ENCODE measurements at regions not wholly inside any gene's neighbourhood (a gene's known extent, or its start where the extent isn't known, plus 50 kb on each side); places are given as distances from the start of the nearest gene placed in this dataset.

DNA sequence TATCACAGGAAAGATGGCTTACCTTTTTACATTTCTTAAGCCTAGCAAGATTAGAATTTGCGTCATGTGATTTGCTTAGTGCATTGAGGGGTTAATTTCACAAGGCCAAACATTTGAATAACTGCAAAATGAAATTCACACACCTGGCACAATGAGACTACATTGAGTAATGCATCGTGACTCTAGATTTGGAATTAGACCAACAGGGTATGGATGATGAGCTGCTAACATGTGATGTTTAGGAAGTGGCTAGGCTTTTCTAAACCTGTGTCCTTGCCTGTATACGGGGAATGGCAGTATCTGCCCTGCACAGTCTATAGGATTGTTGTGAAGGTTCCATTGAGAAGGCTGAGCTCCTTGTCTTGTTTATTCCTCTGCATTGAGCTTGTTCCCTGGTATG, 160.1 kb downstream of the MFSD1 start:
- DNase-seq (ENCODE audit: low read depth in 4 of 4, low spot score in 2 of 4), result no peak

DNA sequence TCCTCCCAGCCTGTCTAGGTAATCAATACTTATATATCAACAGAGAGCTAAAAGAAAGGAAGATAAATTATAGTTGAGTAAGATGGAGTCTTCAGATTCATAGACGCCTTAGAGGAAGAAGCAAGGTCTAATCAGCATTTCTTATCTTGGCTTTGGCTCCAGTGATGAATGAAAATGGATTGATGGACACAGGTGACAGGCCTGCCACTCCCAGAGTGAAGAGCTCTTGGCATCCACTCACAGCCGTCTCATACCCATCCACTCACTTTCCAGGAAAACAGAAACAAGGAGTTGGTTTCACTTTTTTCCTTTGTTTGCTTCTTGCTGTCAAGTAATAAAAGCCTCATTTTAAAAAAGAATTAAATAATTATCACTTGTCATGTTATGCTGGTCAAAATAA, 168.2 kb downstream of the MFSD1 start:
- no peak for DNase-seq (ENCODE audit: low read depth in 4 of 4, low spot score in 2 of 4)

DNA sequence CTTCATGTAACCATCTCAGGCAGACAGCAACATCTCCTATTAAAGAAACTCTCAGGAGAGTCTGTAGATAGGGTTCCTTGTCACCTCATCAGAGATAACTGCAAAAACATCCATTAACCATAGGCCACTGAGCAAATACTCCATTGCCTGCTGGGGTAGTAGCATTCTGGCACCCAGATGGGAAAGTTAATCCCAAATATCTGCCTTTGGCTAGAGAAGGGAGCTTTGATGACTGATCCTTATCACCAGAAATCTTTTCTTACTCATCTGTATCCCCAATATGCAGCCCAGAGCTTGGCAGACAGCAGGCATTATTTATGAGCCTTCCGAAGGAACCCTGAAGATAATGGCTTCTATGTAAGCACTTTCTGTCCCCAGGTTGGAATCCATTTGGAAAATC, 173.1 kb downstream of the MFSD1 start:
- no peak for DNase-seq (ENCODE audit: low read depth in 4 of 4, low spot score in 2 of 4)

DNA sequence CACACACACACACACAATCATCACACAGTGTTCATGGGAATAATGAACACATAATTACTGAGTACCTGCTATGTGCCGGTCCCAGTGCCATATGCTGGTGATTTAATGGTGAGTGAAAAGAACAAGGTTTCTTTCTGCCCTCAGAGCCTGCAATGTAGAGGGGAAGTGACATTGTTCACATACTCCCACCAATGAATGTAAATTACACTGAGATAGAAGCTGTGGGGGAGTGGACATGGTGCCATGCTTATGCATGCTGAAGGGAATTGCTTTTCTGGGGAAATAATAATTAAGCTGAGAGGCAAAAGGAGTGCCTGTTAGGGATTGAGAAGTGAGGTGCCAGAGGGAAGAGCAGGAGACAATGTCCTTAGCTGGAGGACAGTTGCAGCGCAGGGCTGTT, 175.1 kb downstream of the MFSD1 start:
- DNase-seq (ENCODE audit: low read depth in 4 of 4, low spot score in 2 of 4), result peak in 2 of 4 donors; percentile 13 to 20

DNA sequence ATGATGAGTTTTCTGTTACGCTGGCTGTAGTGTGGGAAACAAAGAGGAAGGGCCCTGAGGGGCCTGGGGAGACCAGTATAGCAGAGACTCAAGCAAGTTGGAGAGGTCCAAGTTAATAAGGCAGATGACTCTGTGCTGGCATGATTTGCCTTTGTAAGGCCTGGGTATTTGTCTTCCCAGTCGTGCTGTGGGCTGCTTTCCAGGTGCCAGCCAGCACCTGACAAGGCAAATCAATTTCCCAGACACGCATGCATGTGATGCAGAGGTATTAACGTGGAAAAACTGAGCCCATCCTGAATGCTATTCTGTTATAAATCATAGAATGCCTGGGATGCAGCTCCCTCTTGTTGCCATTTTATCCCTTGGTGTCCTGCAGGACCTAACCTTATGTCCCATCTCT, 175.6 kb downstream of the MFSD1 start:
- no peak for DNase-seq (ENCODE audit: low read depth in 4 of 4, low spot score in 2 of 4)

DNA sequence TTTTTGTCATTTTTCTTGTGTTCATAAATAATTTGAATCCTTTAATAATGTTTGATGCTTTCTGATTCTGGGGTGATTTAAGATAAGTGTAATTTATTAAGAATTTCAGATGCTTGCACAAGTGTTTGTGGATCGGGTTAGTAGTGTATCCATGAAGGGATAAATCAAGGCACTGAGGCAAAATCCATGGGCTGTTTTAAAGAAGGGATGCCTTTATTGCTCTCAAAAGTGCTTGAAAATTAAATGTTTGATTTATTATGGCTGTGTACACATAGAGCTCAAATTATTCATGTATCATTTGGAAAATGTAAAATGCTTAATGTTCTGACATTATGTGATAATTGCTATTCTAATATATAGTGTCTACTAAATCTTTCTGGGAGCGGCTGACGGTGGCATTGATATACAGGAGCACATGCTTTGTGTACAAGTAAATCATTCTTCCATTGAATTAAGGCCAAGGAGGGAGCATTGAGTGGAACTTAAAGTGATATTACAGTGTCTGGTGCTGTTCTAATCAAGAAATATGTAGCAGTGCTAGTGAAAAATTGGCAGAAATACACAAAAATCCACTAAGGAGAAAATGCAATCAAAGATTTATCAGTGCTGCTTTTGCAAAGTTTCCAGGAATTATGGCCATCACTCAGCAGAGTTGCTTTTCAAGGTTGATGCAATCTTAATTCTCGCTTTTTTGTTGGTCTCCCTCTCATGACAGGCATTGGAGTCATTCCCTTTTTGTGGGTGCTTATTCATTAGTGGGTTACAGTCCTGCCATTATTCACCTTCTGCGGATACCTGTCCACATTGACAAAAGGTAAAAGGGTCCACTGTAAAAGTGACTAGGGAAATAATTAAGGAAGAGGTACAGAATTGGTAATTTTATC, 181.6 kb downstream of the MFSD1 start:
- no peak for DNase-seq (ENCODE audit: low read depth in 4 of 4, low spot score in 2 of 4)

DNA sequence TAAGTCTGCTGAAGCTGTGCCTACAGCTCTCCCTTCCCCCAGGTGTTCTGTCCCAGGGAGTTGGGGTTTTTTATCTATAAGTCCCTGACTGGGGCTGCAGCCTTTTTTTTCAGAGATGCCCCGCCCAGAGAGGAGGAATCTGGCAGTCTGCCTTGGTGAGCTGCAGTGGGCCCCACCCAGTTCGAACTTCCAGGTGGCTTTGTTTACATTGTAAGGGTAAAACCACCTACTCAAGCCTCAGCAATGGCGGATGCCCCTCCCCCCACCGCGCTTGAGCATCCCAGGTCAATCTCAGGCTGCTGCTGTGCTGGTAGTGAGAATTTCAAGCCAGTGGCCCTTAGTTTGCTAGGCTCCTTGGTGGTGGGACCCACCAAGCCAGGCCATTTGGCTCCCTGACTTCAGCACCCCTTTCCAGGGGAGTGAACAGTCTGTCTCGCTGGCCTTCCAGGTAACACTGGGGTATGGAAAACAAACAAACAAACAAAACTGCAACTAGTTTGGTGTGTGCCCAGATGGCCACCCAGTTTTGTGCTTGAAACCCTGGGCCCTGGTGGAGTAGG, 189.4 kb downstream of the MFSD1 start:
- no peak for DNase-seq (ENCODE audit: low read depth in 4 of 4, low spot score in 2 of 4)

DNA sequence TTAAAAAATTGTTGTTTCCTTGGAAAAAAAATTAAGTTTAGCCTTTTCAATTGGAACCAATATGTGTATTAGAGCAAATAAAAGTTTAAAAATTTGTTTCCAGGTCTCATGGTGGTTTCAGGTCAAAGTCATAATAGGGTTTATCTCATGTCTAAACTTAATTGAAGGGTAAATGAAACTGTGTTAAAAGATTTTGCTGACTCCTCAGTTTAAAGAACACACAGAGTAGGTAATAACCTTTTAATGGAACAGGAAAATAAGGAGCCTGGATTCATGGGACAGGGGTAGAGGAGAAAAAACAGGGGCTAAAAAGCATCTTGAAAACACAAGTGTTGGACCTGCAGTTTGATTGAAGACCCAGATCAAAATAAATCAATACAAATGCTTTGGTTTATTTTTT, 190.6 kb downstream of the MFSD1 start:
- DNase-seq (ENCODE audit: low read depth in 4 of 4, low spot score in 2 of 4), result no peak

DNA sequence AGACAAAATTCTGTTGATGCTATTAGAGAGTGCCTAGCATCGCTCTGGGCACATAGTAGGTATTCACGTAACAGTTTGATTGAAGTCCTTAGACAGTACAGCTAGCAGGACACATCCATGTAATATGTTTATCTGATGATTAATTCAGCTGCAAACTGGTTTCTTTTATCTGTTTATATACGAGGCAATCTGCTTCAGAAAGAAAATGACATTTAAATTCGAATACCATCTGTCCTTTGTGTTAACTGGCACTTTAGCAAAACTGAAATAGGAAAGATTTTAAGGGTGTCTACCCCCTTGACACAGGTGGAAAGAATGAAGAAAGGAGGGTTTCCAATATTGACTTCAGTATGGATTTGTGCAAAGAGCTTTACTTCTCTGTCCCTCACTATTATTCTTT, 192.5 kb downstream of the MFSD1 start:
- DNase-seq (ENCODE audit: low read depth in 4 of 4, low spot score in 2 of 4), result no peak

DNA sequence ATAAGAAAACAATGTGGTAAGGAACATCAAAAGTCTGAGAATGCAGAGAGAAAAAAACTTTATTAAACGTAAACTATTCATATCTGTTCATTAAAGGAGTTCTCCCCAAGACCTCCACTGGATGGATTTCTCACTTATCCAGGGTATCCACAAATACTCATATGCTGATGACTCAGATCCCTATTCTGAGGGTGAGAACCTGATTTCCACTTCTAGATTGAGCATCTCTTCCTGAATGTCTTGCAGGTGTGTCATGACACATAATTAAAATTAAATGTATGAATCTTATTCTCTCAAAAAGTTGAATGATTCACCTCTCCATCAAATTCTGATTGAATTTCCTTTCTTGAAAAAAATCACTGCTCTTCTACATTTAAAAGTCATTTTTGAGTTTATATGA, 199.9 kb downstream of the MFSD1 start:
- DNase-seq (ENCODE audit: low read depth in 4 of 4, low spot score in 2 of 4), result no peak

DNA sequence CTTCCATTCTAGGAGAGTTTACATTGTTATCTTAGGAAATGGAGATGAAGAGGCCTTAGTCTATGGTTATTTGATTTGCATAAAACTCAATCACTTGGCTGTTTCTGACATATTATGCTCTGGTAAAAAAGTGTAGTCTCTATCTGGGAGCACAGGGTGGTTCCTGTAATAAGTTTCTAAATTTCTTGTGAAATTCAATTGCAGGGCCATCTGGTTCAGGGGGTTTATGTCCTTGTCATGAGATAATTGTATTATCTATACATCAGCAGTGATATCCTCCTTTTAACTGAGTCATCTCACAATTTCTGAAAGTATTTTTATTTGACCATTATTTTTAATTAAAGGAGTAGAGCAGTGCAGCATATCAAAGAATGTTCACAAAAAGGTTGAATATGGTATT, 203.3 kb downstream of the MFSD1 start:
- DNase-seq (ENCODE audit: low read depth in 4 of 4, low spot score in 2 of 4), result no peak

DNA sequence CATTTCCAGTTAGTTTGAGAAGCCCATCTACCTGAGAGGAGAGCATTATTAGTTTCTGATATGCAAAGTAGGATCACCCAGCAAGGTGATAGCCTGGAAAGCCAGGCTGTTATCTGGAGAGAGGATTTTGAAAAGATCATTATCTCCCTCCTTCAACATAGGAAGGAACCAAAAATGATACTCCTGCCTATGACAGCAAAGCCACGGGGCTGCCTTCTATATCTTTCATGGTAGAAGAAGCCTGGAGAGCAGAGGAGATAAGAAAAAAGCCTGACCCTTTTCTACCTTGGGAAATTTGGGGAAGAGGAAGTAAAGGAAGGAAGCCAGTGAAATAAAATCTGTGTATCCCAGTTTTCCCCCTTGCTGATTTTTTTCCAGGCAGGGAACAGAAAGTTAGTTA, 205.5 kb downstream of the MFSD1 start:
- DNase-seq (ENCODE audit: low read depth in 4 of 4, low spot score in 2 of 4), result no peak

DNA sequence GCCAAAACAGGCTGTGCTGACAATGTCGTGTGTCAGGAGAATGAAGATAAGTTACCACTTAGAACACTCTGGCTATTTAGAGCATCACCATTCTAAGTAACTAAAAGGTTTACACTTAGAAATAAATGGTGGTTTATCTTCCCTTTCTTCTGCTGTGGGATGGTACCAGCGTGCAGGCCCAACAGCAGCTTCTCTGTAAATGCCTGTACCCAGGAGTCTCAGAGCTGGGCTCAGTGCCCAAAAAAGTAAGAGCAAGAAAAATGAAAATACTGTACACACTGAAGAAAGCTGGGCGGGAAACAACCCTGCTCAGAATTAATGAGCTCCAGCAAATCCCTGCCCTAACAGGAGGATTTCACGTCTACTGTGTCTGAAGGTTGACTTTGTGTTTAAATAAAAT, 206.5 kb downstream of the MFSD1 start:
- DNase-seq (ENCODE audit: low read depth in 4 of 4, low spot score in 2 of 4), result no peak

DNA sequence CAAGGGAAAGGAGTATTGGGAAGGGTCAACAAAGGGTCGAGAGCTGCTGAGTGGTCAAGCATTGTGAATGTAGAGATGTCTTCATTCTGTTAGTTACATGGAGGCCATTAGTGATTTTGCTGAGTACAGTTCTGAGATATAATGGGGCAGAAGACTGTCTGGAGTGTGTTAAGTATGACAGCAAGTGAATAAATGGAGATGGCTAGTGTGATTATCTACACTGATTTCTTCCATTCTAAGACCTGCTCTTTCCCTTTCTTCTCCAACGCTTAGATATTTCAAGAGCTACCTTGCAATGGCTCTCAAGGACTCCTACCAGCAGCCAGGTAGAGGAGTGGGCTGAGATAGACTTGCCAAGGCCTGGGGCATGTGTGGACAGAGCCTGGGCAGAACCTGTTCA, 216.5 kb downstream of the MFSD1 start:
- DNase-seq (ENCODE audit: low read depth in 4 of 4, low spot score in 2 of 4), result no peak

DNA sequence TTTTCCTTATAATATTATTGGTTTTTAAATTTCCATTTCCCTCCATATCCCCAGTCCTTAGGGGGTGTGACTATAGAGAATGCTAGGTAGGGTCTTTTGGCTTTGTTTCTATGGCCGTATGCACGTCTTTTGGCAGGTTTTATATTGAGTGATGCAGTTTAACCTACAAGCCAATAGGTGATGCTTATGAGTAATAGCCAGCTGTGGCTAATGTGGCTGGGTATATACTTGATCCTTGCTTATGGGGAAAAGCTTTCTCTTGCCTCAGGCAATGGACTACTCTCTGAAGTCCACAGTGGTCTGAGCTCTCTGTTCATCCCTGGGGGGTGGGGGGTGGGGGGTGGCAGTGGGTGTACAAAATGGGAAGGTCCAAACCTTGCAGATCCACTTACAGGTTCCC, 223.9 kb downstream of the MFSD1 start:
- DNase-seq (ENCODE audit: low read depth in 4 of 4, low spot score in 2 of 4), result no peak

DNA sequence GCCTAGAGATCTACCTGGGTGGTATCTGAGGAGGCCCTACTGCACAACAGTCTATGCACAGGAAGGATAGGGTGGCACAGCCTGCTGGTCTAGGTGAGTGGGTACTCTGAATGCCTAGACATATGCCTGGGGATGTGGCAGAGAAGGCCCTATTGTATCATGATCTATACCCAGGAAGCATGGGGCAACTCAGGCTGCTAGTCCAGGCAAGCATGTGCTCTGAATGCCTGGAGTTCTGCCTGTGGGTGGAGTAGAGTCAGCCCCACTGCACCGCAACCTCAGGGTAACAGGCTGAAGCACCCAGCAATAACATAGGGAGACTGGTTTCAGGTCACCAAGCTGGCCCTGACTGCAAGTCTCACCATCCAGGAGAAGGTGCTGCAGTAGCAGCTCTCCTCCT, 224.7 kb downstream of the MFSD1 start:
- DNase-seq (ENCODE audit: low read depth in 4 of 4, low spot score in 2 of 4), result no peak

DNA sequence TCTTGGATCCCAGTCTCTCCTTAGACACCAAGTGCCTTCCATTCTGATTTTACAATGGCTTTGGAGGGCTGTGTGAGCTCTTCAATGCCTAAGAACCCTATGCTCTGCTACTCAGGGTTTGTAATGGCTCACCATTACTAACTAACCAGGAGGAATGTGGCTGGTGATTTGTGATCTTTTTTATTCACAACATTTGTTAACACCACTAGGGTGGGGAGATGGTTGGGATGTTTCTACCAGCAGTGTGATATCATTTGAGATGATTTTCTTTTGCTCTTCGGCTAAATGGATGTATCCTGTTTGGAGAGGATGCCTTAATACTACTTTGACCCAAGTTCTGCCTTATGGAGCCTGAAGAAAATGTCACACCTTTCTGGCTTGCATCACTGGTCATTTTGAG, 226.9 kb downstream of the MFSD1 start:
- DNase-seq (ENCODE audit: low read depth in 4 of 4, low spot score in 2 of 4), result no peak

DNA sequence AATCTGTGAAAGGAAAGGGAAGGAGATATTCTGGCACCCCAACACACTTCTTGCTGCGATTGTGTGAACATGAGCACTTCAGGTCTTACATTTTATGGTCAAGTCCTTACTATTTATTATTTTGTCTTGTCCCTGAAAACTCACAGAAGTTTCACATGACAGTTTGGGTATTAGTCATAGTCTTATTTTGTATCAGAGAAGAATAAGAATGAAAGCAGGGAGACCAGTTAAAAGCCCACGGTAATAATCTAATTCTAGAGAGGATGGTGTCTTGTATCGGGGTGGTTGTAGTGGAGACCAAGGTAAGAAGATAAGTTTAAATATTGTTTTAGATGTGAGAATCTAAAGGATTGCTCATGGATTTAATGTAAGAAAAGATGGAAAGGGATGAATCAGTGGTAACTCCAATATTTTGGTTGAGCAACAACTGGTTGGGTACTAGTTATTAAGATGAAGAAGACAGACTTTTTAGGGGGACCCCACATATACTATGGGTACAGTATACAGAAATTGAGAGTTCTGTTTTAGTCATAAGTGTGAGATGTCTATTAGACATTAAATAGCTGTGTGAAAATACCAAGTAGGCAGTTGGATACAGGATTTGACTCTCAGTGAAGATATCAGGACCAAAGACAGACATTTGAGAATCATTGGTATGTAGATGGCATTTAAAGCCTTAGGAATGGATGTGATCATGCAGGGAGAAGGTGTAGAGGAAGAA, 227.6 kb downstream of the MFSD1 start:
- no peak for DNase-seq (ENCODE audit: low read depth in 4 of 4, low spot score in 2 of 4)

DNA sequence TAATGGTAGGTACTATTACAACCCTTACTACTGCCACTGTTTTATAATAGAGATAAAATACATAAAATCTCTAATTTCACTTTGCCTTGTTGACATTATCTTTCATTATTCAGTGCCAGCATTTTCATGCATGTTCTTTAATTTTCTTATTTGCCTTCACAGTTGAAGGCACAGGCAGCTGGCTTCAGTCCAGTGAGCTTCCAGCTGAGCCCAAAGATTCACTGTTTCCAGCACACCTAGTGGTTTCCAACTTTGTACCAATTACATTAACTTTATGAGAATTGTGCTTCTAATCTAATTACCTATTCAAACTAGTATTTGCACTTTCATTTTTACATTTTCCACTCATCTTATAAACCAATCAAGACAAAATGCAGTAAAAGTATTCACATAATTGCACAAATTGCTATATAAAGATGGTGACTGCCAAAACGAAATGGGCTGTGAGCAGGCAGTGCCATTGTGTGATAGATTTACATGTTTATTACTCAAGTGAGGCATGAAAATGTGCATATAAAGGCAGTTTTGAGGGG, 228.3 kb downstream of the MFSD1 start:
- no peak for DNase-seq (ENCODE audit: low read depth in 4 of 4, low spot score in 2 of 4)

DNA sequence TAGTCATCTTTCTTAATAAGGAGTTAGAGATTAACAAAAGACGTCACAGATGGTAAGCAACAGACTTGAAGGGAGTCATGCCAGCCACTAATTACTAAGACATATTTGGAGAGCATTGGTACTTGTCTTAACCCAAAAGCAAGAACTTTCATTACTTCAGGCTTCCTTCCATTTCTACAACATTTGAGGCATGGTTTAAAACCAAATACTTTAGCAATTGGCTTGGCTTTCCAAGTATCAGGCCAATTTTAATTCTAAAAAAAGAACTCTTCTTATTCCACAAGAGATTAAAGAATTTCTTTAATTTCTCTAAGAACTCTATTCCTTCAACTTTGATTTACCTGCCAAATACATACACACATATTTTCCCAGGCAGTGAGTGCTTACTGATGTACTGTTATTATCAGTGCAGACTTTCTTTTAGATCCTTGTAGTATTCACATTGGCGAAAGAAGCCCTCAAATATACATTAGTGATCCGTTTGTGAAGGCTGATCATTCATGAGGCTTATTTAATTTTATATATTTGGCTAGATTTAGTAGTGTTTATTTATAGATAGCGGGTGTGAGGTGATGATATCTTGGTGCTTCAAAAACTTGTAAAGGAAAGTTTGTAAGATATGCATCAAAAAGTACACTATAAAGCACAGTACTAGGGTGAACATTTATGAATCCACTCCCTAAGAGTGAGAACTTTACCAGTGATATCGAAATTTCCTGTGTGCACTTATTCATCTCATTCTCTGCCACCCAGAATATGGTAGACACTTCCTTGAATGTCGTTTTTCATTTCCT, 229.2 kb downstream of the MFSD1 start:
- DNase-seq (ENCODE audit: low read depth in 4 of 4, low spot score in 2 of 4), result no peak

DNA sequence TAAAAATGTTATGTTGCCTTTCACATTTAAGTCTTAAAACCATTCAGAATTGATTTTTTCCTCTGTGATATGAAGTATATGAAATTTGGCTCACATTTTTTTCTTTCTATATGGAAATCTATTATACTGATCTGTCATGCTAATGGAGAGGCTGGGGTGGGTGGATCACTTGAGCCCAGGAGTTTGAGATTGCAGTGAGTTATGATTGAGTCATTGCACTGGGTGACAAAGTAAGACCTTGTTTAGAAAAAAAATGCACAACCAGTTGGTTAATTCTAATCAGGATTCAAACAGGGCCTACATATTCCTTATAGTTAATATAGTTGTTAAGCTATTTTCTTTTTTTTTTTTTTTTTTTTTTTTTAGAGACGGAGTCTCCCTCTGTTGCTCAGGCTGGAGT, 230.5 kb downstream of the MFSD1 start:
- no peak for DNase-seq (ENCODE audit: low read depth in 4 of 4, low spot score in 2 of 4)

Measured in left renal cortex interstitium (tissue), 4 donors.